ENCODE measurements at regions not wholly inside any gene's neighbourhood (a gene's known extent, or its start where the extent isn't known, plus 50 kb on each side); places are given as distances from the start of the nearest gene placed in this dataset.

DNA sequence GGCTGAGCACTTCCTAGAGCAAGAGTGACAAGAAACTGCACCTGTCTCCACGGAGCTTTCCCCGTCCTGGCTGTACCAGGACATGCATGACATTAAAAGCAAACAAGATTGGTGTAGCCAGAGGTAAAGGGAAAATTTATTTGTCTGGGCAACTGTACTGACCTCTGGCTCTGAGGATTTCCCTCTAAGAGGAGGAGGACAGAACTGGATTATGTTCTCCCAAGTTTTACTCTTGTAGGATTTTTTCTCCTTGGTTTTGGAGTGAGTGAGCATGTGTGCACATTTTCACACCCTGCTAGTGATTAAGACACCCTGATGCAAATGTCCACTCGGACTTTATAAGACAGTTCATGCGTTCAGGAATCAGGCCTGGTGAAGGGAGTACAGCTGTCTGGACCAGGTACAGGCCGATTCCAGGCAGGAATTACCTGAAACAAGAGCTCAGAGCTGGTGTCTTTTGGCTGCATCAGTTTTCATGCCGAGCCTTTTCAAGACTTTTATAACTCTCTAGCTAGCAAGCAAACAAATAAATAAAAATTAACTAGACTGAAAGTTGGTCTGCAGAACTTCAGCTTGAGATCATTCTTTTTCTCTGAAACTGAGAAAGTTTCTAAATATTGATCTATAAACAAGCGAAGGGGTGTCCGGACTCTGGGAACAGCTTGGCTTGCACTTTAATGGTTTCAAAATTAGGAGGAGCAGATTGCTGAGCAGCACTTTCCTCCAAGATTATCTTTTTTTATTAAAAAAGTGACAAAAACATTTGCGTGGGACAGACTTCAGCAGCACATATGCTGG is 51.3 kb upstream of the SPRY1 start:
- TF ChIP-seq, protein P1, sequence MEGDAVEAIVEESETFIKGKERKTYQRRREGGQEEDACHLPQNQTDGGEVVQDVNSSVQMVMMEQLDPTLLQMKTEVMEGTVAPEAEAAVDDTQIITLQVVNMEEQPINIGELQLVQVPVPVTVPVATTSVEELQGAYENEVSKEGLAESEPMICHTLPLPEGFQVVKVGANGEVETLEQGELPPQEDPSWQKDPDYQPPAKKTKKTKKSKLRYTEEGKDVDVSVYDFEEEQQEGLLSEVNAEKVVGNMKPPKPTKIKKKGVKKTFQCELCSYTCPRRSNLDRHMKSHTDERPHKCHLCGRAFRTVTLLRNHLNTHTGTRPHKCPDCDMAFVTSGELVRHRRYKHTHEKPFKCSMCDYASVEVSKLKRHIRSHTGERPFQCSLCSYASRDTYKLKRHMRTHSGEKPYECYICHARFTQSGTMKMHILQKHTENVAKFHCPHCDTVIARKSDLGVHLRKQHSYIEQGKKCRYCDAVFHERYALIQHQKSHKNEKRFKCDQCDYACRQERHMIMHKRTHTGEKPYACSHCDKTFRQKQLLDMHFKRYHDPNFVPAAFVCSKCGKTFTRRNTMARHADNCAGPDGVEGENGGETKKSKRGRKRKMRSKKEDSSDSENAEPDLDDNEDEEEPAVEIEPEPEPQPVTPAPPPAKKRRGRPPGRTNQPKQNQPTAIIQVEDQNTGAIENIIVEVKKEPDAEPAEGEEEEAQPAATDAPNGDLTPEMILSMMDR (IDR thresholded peaks at IDR 0.05; ENCODE audit: borderline replicate concordance, extremely low read depth, low read length, poor library complexity, severe bottlenecking): no peak
- no peak for TF ChIP-seq EZH2 (IDR thresholded peaks at IDR 0.05; ENCODE audit: borderline replicate concordance, low read depth, low read length, severe bottlenecking)
